ENCODE measurements at regions not wholly inside any gene's neighbourhood (a gene's known extent, or its start where the extent isn't known, plus 50 kb on each side); places are given as distances from the start of the nearest gene placed in this dataset.
"Not testable (repeated sequence)": the region's sequence is repeated elsewhere in the genome, so short reads cannot be mapped to it uniquely, and the experiment has no call there.

GRCh38 chr11:67761211-67761610 is 86.8 kb upstream of the ALDH3B2 start:
- not testable (repeated sequence) for DNase-seq

GRCh38 chr11:67759321-67759720 is 84.9 kb upstream of the ALDH3B2 start:
- not testable (repeated sequence) for DNase-seq

GRCh38 chr11:67758467-67758866 is 84.0 kb upstream of the ALDH3B2 start:
- not testable (repeated sequence) for DNase-seq

GRCh38 chr11:67758009-67758408 is 83.6 kb upstream of the ALDH3B2 start:
- DNase-seq = not testable (repeated sequence)

GRCh38 chr11:67753820-67754219 is 79.4 kb upstream of the ALDH3B2 start:
- DNase-seq = not testable (repeated sequence)

GRCh38 chr11:67745181-67745726 is 70.8 kb upstream of the ALDH3B2 start:
- no peak for DNase-seq

- DNase-seq = not testable (repeated sequence)
Measured at GRCh38 chr11:67744231-67744630, 69.8 kb upstream of the ALDH3B2 start.

GRCh38 chr11:67738231-67738630 is 63.8 kb upstream of the ALDH3B2 start:
- not testable (repeated sequence) for DNase-seq

- DNase-seq = not testable (repeated sequence)
Measured at GRCh38 chr11:67737562-67738080, 63.2 kb upstream of the ALDH3B2 start.

- peak; percentile 70 for DNase-seq
Measured at GRCh38 chr11:67732045-67732787, 57.8 kb upstream of the ALDH3B2 start.

- no peak for DNase-seq
Measured at GRCh38 chr11:67731583-67731982, 57.2 kb upstream of the ALDH3B2 start.

GRCh38 chr11:67728163-67728571 is 53.7 kb upstream of the ALDH3B2 start:
- DNase-seq = not testable (repeated sequence)

- DNase-seq = peak; percentile 76
Measured at GRCh38 chr11:67727066-67728040, 52.9 kb upstream of the ALDH3B2 start.

Data from stimulated activated CD4-positive, alpha-beta T cell treated with anti-CD3 and anti-CD28 coated beads, Interleukin-15, amount 100 ng/mL, for 24 hours (primary cell).